ENCODE measurements at regions not wholly inside any gene's neighbourhood (a gene's known extent, or its start where the extent isn't known, plus 50 kb on each side); places are given as distances from the start of the nearest gene placed in this dataset.

- TF ChIP-seq GATA2 (IDR thresholded peaks at IDR 0.05; ENCODE audit: low read depth, low read length) (no peak), GATA3 (IDR thresholded peaks at IDR 0.05; ENCODE audit: low read depth, low read length) (no peak)
These were observed 159.8 kb upstream of the MTPN start for GRCh38 chr7:136136906-136137454.

Data from SH-SY5Y (cell line).